Kidney glomerular epithelial cell (primary cell): ENCODE measurements at regions not wholly inside any gene's neighbourhood (a gene's known extent, or its start where the extent isn't known, plus 50 kb on each side); places are given as distances from the start of the nearest gene placed in this dataset.
"Not testable (repeated sequence)": the region's sequence is repeated elsewhere in the genome, so short reads cannot be mapped to it uniquely, and the experiment has no call there.

Source experiments
- DNase-seq: peaks from one replicate; lab custom pipeline; 2025; lab: John Stamatoyannopoulos, UW

DNA sequence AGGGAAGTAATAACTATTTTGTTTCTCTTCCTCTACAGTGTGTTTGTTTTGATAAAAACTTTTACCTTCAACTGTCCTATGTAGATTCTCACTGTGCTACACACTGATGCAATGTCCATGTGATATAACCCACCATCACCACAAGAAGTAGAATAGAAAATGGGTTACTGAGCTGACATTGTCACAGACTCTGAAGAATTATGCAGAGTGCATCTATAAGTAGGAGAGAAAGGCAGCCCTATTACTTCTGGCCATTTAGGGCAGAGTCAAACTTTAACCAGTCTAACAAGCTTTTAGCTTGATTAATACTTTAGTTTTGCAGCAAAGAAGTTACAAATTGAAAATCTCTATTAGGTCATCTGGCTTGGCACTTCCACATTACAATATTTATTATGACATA, 354.0 kb upstream of the CDH8 start:
- no peak for DNase-seq

DNA sequence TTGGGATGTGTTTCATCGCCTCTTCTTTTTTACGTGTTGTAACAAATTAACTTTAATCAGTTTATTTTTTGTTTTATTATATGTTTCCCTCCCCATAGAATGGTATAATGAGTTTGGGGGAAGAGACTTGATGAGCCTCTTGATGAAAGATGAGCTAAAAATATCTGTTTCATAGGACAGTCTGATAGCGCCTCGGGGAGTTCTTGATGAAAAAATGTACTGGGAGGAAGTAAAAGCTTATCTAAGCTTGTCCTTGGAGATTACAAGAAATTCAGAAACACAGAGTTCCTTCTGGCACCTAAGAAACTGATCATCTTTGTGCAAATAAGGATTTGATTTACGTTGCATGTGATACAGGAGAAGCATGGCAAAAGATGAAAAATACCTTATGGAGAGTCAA, 350.2 kb upstream of the CDH8 start:
- no peak for DNase-seq

- DNase-seq = no peak
Observed at GRCh38 chr16:62383941-62384340, 347.7 kb upstream of the CDH8 start.

DNA sequence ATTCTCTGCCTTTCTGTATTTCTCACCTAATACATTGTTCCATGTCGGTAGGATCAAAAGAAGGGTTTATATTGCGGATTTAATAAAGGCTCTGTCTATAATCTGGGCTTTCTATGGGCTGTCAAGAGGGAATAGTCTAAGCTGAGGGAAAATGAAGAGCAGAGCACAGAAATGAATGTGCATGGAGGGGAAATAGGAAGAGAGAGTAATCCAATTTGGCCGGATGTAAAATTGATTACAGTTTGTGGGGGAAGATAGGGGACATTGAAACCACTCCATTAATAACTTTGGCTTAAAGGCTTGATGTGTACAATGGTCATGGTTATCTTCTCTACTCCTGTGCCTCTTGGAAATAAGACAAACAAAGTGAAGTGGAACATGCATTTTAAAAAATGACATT, 334.2 kb upstream of the CDH8 start:
- no peak for DNase-seq

DNA sequence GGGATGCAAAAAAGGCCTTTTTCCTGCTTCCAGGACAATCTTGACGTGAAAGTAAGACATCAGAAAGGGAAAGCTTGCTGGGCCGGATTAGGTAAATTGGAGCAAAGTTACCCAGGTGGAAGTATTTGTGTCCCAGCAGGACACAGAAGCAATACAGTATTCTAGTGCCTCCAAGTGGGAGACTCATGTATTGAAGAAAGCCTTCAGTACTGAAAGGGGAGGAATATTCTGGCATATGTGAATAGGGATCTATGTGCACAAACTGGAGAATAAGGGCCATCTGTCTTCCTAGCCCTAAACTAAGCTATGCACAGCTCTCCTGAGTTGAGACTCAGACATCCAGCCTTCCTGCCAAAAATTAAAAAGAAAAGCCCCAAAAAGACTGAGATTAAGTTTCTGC, 327.3 kb upstream of the CDH8 start:
- no peak for DNase-seq

DNA sequence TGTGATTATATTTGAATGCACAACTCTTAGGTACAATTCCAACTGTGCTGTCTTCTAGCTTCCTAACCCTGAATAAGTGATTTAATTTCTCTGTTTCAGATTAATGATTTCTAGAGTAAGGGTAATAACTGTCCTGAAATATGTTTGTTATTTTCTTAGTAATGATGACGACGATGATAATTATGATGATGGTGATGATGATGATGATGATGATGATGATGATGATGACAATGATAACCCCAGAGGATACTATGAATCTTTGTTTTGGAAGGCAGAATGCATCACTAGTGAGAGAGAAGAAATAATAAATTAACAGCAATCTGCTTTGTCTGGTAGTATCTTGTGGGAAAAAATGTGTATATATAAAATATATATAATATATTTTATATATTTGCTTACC, 317.1 kb upstream of the CDH8 start:
- DNase-seq = no peak

DNA sequence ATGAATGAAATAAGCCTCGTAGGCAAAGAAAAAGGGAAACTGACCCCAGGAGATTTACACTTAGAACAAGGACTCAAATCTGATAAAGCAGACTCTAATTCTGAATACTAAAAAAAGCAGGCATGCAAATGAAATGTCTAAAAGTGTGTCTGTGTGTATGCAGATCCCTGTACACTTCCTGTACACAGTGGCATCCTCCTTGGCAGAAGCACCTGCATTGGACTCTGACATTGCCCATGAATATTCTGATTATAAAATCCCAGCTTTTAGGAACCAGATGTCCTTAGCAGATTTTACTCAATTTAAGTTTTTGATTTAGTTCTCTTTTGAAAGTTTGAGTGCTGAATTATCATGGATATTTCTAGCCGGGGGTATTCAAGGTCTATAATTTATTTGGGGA, 306.0 kb upstream of the CDH8 start:
- DNase-seq = no peak

DNA sequence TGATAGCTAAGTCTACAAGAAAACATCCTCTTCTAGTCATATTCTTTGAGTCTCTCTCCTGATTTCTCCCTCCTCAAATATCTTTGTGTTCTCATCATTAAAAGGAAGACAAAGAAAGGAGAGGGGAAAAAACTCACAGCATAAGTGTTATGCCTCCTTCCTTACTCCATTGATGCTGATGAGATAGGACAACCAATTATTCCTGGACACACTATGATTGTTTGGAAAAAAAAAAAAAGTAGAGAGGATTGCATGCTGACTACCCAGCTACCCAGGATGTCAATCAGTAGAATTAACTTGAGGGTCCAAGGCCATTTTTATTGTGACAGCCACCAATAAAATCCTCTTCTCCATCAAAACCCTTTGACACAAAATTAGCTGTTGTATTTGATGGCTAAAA, 299.1 kb upstream of the CDH8 start:
- no peak for DNase-seq

GRCh38 chr16:62321606-62322005, 285.4 kb upstream of the CDH8 start:
- DNase-seq = no peak

- no peak for DNase-seq
Observed at GRCh38 chr16:62298600-62298999, 262.4 kb upstream of the CDH8 start.

- no peak for DNase-seq
Observed at GRCh38 chr16:62294213-62294972, 258.2 kb upstream of the CDH8 start.

DNA sequence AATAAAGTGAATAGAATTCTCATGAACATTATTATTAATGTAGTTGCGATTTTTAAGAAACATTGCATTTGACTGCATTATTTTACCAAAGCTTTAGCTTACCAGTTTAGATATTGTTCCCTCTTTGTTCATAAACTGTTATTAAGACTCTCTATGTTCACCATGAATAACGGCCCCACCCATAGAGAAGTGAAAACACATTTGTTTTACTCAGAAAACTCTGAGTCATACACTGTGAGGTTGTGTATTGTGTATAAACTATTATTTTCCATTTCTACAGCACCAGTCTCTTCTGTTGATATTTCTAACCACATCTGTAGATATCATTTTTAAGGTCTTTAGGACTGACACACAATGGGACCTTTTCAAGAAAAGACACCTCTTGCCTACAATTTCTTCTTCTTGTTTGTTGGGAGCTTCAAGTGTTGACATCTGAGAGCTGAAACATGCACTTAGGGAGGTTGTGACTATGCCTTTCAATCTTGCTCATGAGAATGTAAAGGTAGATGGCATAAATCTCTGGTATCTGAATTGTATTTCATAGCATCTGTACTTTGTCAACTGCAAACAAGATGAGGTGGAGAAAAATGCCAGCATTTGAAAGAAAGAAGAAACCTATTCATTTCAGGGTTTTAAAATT, 252.9 kb upstream of the CDH8 start:
- DNase-seq = no peak

- no peak for DNase-seq
Observed at GRCh38 chr16:62280506-62280905, 244.3 kb upstream of the CDH8 start.

DNA sequence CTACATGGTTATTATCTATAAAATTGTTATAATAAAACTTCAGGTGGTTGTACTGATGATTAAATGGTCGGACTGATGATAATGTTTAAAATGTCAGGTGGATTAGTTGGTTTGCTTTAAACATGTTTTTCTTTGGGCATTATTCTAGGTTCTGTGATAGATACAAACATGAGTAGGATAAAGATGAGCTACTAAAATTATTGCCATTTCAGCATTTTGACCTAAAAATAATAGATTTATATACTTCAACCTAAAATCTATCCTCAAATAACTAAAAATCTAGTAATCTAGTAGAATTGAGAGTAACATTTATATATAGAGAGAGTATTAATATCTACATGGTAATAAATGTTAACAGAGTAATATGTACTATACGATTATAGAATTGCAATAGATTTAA, 241.7 kb upstream of the CDH8 start:
- no peak for DNase-seq

- no peak for DNase-seq
Observed at GRCh38 chr16:62276637-62277036, 240.4 kb upstream of the CDH8 start.

DNA sequence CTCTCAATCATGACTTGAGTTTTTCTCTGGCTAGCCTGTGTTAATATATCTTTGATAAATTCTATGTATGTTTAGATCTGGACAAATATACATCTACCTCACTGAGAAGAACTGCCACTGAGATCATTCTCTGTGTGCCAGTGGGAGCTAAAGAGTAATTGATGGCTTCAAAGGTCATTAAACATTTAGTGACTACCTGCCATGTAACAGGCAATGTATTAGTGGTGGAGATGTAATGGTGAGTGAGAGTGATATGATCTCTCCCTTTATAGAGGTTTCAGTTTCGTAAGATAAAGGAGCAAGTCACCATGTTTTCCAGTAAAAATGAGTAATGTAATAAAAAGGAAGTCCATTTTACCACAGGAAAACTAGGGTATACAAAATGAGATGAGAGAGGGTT, 235.8 kb upstream of the CDH8 start:
- DNase-seq = no peak

GRCh38 chr16:62261760-62262159, 225.5 kb upstream of the CDH8 start:
- no peak for DNase-seq

DNA sequence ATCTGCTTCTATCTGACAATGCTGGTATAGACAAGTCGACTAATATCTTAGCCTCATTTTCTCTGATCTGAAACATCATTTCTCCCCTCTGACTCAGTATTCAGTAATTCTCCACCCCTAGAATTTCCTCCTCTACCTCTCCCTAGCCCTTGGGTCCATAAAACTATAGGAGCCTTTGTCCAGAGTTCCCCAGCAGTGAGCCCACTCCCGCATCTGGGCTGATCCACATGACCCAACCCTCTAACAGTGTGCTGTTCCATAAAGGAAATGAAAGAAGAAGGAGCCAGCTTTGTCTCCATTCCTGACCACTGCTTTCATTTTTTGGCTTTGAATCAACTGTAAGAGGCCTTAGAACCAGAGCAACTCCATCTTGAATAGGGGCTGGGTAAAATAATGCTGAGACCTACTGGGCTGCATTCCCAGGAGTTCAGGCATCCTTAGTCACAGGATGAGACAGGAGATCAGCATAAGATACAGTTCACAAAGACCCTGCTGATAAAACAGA, 222.7 kb upstream of the CDH8 start:
- not testable (repeated sequence) for DNase-seq

- DNase-seq = no peak
Observed at GRCh38 chr16:62256406-62256805, 220.2 kb upstream of the CDH8 start.

DNA sequence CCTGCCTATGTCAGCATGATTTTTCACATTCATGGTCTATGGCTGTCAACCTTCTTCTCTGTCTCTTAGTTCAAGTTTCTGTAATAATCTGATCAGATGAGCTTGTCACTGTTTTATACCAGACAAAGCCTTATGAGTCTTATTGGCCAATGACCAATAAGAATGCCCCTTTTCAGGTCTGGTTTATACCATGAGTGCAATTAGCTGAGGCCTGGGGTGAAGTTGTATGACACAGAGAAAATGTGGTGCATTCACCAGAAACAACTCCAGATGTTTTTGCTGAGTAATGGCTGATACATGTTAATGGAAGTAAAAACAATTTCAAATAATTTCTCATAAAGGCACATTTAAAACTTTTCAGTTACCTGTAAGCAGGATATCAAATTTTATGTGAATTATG, 218.6 kb upstream of the CDH8 start:
- DNase-seq = no peak

DNA sequence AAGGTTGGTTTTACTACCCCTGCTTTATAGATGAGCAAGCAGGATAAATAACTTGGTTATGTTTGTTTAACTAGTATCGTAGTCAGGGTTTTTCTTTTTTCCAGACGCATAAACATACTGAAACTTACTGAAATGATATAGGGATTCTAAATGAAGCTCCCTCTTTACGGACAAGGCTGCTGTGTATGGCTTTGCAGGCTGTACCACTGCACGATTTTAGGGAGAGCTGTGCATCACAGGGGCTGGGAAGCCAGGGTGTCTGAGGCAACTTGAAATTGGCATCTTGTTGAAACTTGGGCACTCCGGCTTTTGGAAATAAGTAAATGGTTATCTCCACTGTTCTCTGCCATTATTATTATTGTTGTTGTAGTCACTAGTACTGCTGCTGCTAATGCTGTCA, 218.1 kb upstream of the CDH8 start:
- DNase-seq = no peak

DNA sequence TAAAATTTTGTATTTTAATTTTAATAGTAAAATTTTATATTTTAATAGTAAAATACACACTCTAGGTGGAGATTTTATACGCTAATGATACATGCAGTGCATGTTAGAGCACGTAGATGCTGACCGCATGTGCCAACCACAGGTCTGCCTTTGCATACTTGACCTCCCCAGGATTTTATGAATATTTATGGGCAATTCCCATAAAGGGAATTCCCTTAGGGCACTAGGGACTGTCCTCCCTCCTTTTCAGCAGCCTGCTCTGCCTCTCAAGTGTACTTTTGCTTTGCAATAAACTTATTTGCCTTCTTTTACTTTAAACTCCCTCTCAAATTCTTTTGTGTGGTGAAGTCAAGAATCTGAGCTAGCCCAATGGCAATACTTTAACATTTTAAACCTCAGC, 217.7 kb upstream of the CDH8 start:
- DNase-seq = no peak

DNA sequence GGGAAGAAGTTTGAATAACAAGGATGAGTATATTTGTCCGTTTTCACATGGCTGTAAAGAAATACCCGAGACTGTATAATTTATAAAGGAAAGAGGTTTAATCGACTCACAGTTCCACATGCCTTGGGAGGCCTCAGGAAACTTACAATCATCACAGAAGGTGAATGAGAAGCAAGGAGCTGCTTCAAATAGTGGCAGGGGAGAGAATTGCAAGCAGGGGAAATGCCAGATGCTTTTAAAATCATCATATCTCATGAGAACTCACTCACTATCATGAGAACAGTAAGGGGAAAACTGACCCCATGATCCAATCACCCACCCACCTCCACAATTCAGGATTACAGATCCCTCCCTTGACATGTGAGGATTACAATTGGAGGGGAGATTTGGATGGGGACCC, 212.8 kb upstream of the CDH8 start:
- no peak for DNase-seq

GRCh38 chr16:62240722-62241121, 204.5 kb upstream of the CDH8 start:
- DNase-seq = no peak
